Keratinocyte (primary cell): ENCODE measurements at regions not wholly inside any gene's neighbourhood (a gene's known extent, or its start where the extent isn't known, plus 50 kb on each side); places are given as distances from the start of the nearest gene placed in this dataset.

Experiments
- DNase-seq: peaks from one replicate; pipeline ENCODE4 v3.0.0-alpha.2; 2011; ENCODE audit warnings: low read depth, missing footprints, low spot score
- FAIRE-seq: peaks from 2 replicates; lab custom pipeline; 2011; peaks lifted over from hg19 to GRCh38; lab: Jason Lieb, UNC
- H2AFZ ChIP-seq: 2 replicates; pipeline ENCODE4 v1.6.0; 2012; ENCODE audit warnings: low read length, control low read depth, inconsistent platforms; ENCODE audit not compliant: control insufficient read depth
- H3K27ac ChIP-seq: 2 replicates; pipeline ENCODE4 v1.5.1; 2011; ENCODE audit warnings: low read length; ENCODE audit not compliant: control insufficient read depth, insufficient read depth
- H3K27me3 ChIP-seq: 3 replicates; pipeline ENCODE4 v1.6.0; 2011; ENCODE audit warnings: low read length; ENCODE audit not compliant: control insufficient read depth, insufficient read depth; ENCODE audit errors: extremely low read depth
- H3K36me3 ChIP-seq, 2 experiments: 2 replicates in 1 of 2; 3 replicates in 1 of 2; pipeline ENCODE4 v1.5.1; 2011; ENCODE audit warnings: low read length in 2 of 2, mild to moderate bottlenecking in 1 of 2; ENCODE audit not compliant: control insufficient read depth in 2 of 2, insufficient read depth in 2 of 2; ENCODE audit errors: extremely low read depth in 1 of 2
- H3K4me1 ChIP-seq: 3 replicates; pipeline ENCODE4 v1.5.1; 2011; ENCODE audit warnings: low read length; ENCODE audit not compliant: control insufficient read depth, insufficient read depth; ENCODE audit errors: extremely low read depth
- H3K4me2 ChIP-seq: 3 replicates; pipeline ENCODE4 v1.6.0; 2011; ENCODE audit warnings: low read depth, low read length; ENCODE audit not compliant: control insufficient read depth, insufficient read depth; ENCODE audit errors: extremely low read depth
- H3K4me3 ChIP-seq, 3 experiments: fragments of 200-600 bp in 1 of 3; sonication (generic) in 1 of 3; 2 replicates in 2 of 3; 3 replicates in 1 of 3; pipeline ENCODE4 v1.5.1; 2011 to 2016; ENCODE audit warnings: low read length in 3 of 3, mild to moderate bottlenecking in 3 of 3, control low read depth in 2 of 3, inconsistent platforms in 1 of 3, low read depth in 1 of 3, mixed read lengths in 1 of 3, mixed run types in 1 of 3, moderate library complexity in 1 of 3; ENCODE audit not compliant: control insufficient read depth in 2 of 3, insufficient read depth in 2 of 3; ENCODE audit errors: extremely low read depth in 1 of 3
- H3K79me2 ChIP-seq: 2 replicates; pipeline ENCODE4 v1.6.0; 2012; ENCODE audit warnings: low read length; ENCODE audit not compliant: control insufficient read depth, insufficient read depth
- H3K9ac ChIP-seq: 3 replicates; pipeline ENCODE4 v1.6.0; 2011; ENCODE audit warnings: low read length; ENCODE audit not compliant: control insufficient read depth, insufficient read depth; ENCODE audit errors: extremely low read depth
- H3K9me1 ChIP-seq: 3 replicates; pipeline ENCODE4 v1.6.0; 2011; ENCODE audit warnings: low read length; ENCODE audit not compliant: control insufficient read depth, insufficient read depth; ENCODE audit errors: extremely low read depth
- H3K9me3 ChIP-seq: 2 replicates; pipeline ENCODE4 v1.5.1; 2012; ENCODE audit warnings: low read depth, low read length; ENCODE audit not compliant: control insufficient read depth
- H4K20me1 ChIP-seq: 3 replicates; pipeline ENCODE4 v1.6.0; 2011; ENCODE audit warnings: low read length; ENCODE audit not compliant: control insufficient read depth, insufficient read depth; ENCODE audit errors: extremely low read depth
- EZH2 ChIP-seq: IDR thresholded peaks from one replicate; pipeline ENCODE4 v1.6.1; 2012; ENCODE audit warnings: inconsistent platforms, mild to moderate bottlenecking, low read length, moderate library complexity
- dilution Hi-C: fragments of 300-500 bp; cut with MboI; formaldehyde crosslinking; loops from one replicate; pipeline ENCODE4 v1.7.0; 2020; ENCODE audit warnings: low sequenced_read_pairs; ENCODE audit not compliant: extremely low pct_ligation_motif_present
- TF ChIP-seq, protein P1 (sequence below), 3 experiments: IDR thresholded peaks in 1 of 3; conservative IDR thresholded peaks in 1 of 3; optimal IDR thresholded peaks in 1 of 3; 2 replicates in 2 of 3; 3 replicates in 1 of 3; pipeline versions ENCODE3 to v1.5.1; 2011; ENCODE audit warnings: low read length in 3 of 3, mild to moderate bottlenecking in 3 of 3, moderate library complexity in 2 of 3, control low read depth in 1 of 3, inconsistent platforms in 1 of 3; ENCODE audit not compliant: insufficient read depth in 2 of 3; ENCODE audit errors: extremely low read depth in 1 of 3

DNA sequence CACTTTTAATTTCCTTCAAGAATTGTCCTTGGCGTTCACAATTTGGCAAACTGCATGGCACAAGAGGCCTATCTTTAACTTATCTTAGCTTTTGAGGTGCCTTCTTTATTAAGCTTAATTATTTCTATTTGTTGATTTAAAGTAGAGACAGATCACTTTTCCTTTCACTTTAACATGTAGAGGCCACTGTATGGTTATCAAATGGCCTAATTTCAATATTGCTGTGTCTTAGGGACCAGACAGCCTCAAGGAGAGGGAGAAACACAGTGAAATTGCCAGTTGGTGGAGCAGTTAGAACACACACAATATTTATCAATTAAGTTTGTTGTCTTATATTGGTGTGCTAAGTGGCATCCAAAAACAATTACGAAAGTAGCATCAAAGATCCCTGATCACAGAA lies 1013.9 kb downstream of the KCNT2 start:
- H3K4me1 ChIP-seq, result no peaks in the 10 kb centered on the region
- FAIRE-seq (no peak), DNase-seq (no peak)
- H4K20me1 ChIP-seq, result no peaks in the 10 kb centered on the region
- no peaks in the 10 kb centered on the region for H3K9me3 ChIP-seq
- no peak overlapping the region for H3K27ac ChIP-seq
- TF ChIP-seq EZH2, result no peak
- TF ChIP-seq, protein P1, sequence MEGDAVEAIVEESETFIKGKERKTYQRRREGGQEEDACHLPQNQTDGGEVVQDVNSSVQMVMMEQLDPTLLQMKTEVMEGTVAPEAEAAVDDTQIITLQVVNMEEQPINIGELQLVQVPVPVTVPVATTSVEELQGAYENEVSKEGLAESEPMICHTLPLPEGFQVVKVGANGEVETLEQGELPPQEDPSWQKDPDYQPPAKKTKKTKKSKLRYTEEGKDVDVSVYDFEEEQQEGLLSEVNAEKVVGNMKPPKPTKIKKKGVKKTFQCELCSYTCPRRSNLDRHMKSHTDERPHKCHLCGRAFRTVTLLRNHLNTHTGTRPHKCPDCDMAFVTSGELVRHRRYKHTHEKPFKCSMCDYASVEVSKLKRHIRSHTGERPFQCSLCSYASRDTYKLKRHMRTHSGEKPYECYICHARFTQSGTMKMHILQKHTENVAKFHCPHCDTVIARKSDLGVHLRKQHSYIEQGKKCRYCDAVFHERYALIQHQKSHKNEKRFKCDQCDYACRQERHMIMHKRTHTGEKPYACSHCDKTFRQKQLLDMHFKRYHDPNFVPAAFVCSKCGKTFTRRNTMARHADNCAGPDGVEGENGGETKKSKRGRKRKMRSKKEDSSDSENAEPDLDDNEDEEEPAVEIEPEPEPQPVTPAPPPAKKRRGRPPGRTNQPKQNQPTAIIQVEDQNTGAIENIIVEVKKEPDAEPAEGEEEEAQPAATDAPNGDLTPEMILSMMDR (optimal IDR thresholded peaks at IDR 0.05 in 1 of 3, IDR thresholded peaks at IDR 0.05 in 1 of 3, conservative IDR thresholded peaks at IDR 0.05 in 1 of 3; ENCODE audit: extremely low read depth in 1 of 3, insufficient read depth in 2 of 3, low read length in 3 of 3), result no peak
- no peaks in the 10 kb centered on the region for H3K79me2 ChIP-seq
- no peaks in the 10 kb centered on the region for H3K36me3 ChIP-seq
- no peaks in the 10 kb centered on the region for H3K27me3 ChIP-seq
- peak overlapping the region; percentile 60 for H2AFZ ChIP-seq
- H3K9me1 ChIP-seq, result no peaks in the 10 kb centered on the region
- H3K4me2 ChIP-seq, result no peak overlapping the region
- H3K9ac ChIP-seq, result no peak overlapping the region
- H3K4me3 ChIP-seq, result no peak overlapping the region
- dilution Hi-C loops, result no loop called here

DNA sequence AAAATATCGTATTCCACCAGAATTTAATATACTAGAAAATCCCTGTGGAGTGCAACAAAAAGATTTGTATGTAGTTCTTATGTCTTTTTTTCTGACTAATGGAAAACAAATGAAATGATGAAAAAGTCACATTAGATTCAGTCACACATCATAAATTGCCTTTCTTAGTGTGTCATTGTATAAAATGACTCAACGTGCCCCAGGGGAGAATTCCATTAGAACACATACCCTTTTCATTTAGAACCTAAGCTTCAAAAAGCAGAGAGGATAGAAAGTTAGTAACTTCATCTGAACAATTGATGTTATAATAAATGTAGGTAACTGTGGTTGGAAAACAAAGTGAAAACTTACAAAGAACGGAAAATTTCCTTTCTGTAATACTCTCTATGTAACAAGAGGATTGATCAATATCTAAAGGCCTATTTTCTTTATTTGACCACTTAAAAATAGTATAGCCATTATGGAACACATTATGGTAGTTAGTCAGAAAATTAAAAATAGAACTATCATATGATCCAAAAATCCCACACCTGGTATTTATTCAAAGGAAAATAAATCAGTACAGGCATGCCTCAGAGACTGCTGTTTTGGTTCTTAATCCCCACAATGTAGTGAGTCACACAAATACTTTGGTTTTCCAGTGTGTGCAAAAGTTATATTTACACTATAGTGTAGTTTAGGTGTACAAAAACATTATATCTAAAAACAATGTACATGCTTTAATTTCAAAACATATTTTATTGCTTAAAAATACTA lies 1016.1 kb downstream of the KCNT2 start:
- H3K4me3 ChIP-seq, result no peak overlapping the region
- peak; percentile 57 for DNase-seq
- no peaks in the 10 kb centered on the region for H3K79me2 ChIP-seq
- H3K27ac ChIP-seq, result peak overlapping the region; percentile 80
- H3K27me3 ChIP-seq, result no peaks in the 10 kb centered on the region
- H3K9me1 ChIP-seq, result no peaks in the 10 kb centered on the region
- FAIRE-seq, result peak; percentile 20
- H4K20me1 ChIP-seq, result no peaks in the 10 kb centered on the region
- no peak overlapping the region for H3K9ac ChIP-seq
- H3K4me1 ChIP-seq, result no peaks in the 10 kb centered on the region
- no peak for TF ChIP-seq EZH2
- TF ChIP-seq, protein P1 (optimal IDR thresholded peaks at IDR 0.05 in 1 of 3, IDR thresholded peaks at IDR 0.05 in 1 of 3, conservative IDR thresholded peaks at IDR 0.05 in 1 of 3; ENCODE audit: extremely low read depth in 1 of 3, insufficient read depth in 2 of 3, low read length in 3 of 3), result no peak
- no peaks in the 10 kb centered on the region for H3K36me3 ChIP-seq
- H3K9me3 ChIP-seq, result no peaks in the 10 kb centered on the region
- H3K4me2 ChIP-seq, result peak overlapping the region; percentile 36
- no peak overlapping the region for H2AFZ ChIP-seq
- dilution Hi-C loops, result no loop called here
